Activated CD8-positive, alpha-beta T cell treated with anti-CD3 and anti-CD28 coated beads for 36 hours (primary cell): ENCODE measurements at regions not wholly inside any gene's neighbourhood (a gene's known extent, or its start where the extent isn't known, plus 50 kb on each side); places are given as distances from the start of the nearest gene placed in this dataset.

Experiments
- ATAC-seq: fragments of 200-7000 bp; cut with Tn5 transposase; one replicate; pipeline ENCODE4 v1.10.0; 2021; ENCODE audit warnings: mild to moderate bottlenecking, moderate library complexity
- CTCF ChIA-PET: fragments of 350-600 bp; sonication (Branson Sonifier 250); formaldehyde crosslinking; loops from one replicate; lab custom pipeline; 2021; ENCODE audit warnings: antibody characterized with exemption; lab: Charles Lee
- POLR2A ChIA-PET: fragments of 350-600 bp; sonication (Branson Sonifier 250); formaldehyde crosslinking; loops from one replicate; lab custom pipeline; 2021; ENCODE audit warnings: antibody characterized with exemption; lab: Charles Lee
- DNase-seq: peaks from one replicate; pipeline ENCODE4 v3.0.0-alpha.2; 2020
- H3K27ac Mint-ChIP-seq: one replicate; pipeline ENCODE4 v1.8.0; 2021; ENCODE audit warnings: mild to moderate bottlenecking, mixed read lengths
- H3K27me3 Mint-ChIP-seq: one replicate; pipeline ENCODE4 v1.8.0; 2021; ENCODE audit warnings: mixed read lengths
- H3K36me3 Mint-ChIP-seq: one replicate; pipeline ENCODE4 v1.8.0; 2021; ENCODE audit warnings: low read depth, mixed read lengths
- H3K4me1 Mint-ChIP-seq: one replicate; pipeline ENCODE4 v1.8.0; 2021; ENCODE audit warnings: low read depth, mixed read lengths
- H3K4me3 Mint-ChIP-seq: one replicate; pipeline ENCODE4 v1.8.0; 2021; ENCODE audit warnings: mild to moderate bottlenecking, moderate library complexity, mixed read lengths
- H3K9me3 Mint-ChIP-seq: one replicate; pipeline ENCODE4 v1.8.0; 2021; ENCODE audit warnings: mixed read lengths
- intact Hi-C: fragments of 100-400 bp; cut with micrococcal nuclease; formaldehyde crosslinking; loops from one replicate; pipeline ENCODE4 v1.10.0; 2022
- TF ChIP-seq, protein P1 (sequence below): fragments of 200-600 bp; IDR thresholded peaks from one replicate; pipeline ENCODE4 v1.8.0; 2022; ENCODE audit warnings: antibody characterized with exemption, mild to moderate bottlenecking

- peaks cover 3% of the 10 kb centered on the region for H3K9me3 Mint-ChIP-seq
- TF ChIP-seq, protein P1, sequence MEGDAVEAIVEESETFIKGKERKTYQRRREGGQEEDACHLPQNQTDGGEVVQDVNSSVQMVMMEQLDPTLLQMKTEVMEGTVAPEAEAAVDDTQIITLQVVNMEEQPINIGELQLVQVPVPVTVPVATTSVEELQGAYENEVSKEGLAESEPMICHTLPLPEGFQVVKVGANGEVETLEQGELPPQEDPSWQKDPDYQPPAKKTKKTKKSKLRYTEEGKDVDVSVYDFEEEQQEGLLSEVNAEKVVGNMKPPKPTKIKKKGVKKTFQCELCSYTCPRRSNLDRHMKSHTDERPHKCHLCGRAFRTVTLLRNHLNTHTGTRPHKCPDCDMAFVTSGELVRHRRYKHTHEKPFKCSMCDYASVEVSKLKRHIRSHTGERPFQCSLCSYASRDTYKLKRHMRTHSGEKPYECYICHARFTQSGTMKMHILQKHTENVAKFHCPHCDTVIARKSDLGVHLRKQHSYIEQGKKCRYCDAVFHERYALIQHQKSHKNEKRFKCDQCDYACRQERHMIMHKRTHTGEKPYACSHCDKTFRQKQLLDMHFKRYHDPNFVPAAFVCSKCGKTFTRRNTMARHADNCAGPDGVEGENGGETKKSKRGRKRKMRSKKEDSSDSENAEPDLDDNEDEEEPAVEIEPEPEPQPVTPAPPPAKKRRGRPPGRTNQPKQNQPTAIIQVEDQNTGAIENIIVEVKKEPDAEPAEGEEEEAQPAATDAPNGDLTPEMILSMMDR: no peak
- intact Hi-C loops: no loop called here
- ChIA-PET POLR2A (no interaction called here), CTCF (no interaction called here)
- H3K4me1 Mint-ChIP-seq: no peaks in the 10 kb centered on the region
- H3K27ac Mint-ChIP-seq: no peak overlapping the region
- no peak overlapping the region for H3K4me3 Mint-ChIP-seq
- DNase-seq: no peak
- no peak for ATAC-seq
- no peaks in the 10 kb centered on the region for H3K27me3 Mint-ChIP-seq
- no peaks in the 10 kb centered on the region for H3K36me3 Mint-ChIP-seq
Observed at GRCh38 chr5:3034881-3035280, 283.4 kb upstream of the IRX2 start.

DNA sequence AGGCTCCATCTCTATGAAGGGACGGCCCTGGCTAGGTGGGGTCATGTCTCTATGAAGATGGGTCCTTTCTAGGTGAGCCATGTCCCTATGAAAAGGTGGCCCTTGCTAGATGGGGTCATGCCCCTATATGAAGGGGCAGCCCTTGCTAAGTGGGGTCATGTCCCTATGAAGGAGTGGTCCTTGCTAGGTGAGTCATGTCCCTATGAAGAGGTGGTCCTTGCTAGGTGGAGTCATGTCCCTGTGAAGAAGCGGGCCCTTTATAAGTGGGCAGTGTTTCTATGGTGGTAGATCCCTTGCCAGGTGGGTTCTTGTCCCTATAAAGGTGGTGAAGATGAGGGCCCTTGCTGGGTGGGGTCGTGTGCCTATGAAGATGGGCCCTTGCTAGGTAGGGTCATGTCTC lies 283.0 kb upstream of the IRX2 start:
- no peak for ATAC-seq
- intact Hi-C loops: no loop called here
- POLR2A ChIA-PET: no interaction called here
- no peaks in the 10 kb centered on the region for H3K4me1 Mint-ChIP-seq
- H3K36me3 Mint-ChIP-seq: no peaks in the 10 kb centered on the region
- H3K9me3 Mint-ChIP-seq: peaks cover 3% of the 10 kb centered on the region
- H3K27ac Mint-ChIP-seq: no peak overlapping the region
- no peak overlapping the region for H3K4me3 Mint-ChIP-seq
- no peaks in the 10 kb centered on the region for H3K27me3 Mint-ChIP-seq
- TF ChIP-seq, protein P1: no peak
- DNase-seq: no peak
- CTCF ChIA-PET: no interaction called here

- CTCF ChIA-PET: no interaction called here
- no peaks in the 10 kb centered on the region for H3K27me3 Mint-ChIP-seq
- peaks cover 3% of the 10 kb centered on the region for H3K9me3 Mint-ChIP-seq
- no peak overlapping the region for H3K4me3 Mint-ChIP-seq
- intact Hi-C loops: no loop called here
- ATAC-seq (no peak), DNase-seq (no peak)
- POLR2A ChIA-PET: no interaction called here
- TF ChIP-seq, protein P1: no peak
- H3K4me1 Mint-ChIP-seq: no peaks in the 10 kb centered on the region
- no peak overlapping the region for H3K27ac Mint-ChIP-seq
- H3K36me3 Mint-ChIP-seq: no peaks in the 10 kb centered on the region
Observed at GRCh38 chr5:3033033-3033755, 281.7 kb upstream of the IRX2 start.

DNA sequence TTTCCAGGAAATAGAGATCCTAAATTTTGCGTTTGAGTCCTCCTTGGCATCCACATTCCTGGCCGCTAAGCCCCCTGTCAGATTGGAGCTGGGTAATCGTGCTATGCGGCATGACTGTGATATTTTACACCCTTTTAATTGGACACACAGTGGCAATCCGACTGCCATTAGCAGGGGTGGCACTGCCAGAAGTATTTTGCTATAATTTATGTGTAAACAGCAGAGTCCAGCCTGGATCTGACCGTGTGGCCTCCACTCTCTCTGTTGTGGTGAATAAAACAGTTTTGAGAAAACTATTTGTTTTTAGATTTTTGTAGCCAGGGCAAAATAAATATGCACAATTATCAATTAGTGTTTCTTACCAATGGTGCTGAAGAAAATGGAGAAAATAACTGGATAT lies 281.0 kb upstream of the IRX2 start:
- ChIA-PET CTCF (no interaction called here), POLR2A (no interaction called here)
- Mint-ChIP-seq H3K27ac (no peak overlapping the region), H3K9me3 (peaks cover 3% of the 10 kb centered on the region), H3K36me3 (no peaks in the 10 kb centered on the region), H3K27me3 (no peaks in the 10 kb centered on the region), H3K4me1 (no peaks in the 10 kb centered on the region), H3K4me3 (no peak overlapping the region)
- intact Hi-C loops: no loop called here
- DNase-seq: no peak
- TF ChIP-seq, protein P1: no peak
- ATAC-seq: no peak

- peaks cover 3% of the 10 kb centered on the region for H3K9me3 Mint-ChIP-seq
- ChIA-PET CTCF (no interaction called here), POLR2A (no interaction called here)
- H3K4me1 Mint-ChIP-seq: no peaks in the 10 kb centered on the region
- intact Hi-C loops: no loop called here
- no peaks in the 10 kb centered on the region for H3K36me3 Mint-ChIP-seq
- H3K27ac Mint-ChIP-seq: no peak overlapping the region
- no peak overlapping the region for H3K4me3 Mint-ChIP-seq
- TF ChIP-seq, protein P1: no peak
- DNase-seq: no peak
- no peaks in the 10 kb centered on the region for H3K27me3 Mint-ChIP-seq
- ATAC-seq: no peak
Observed at GRCh38 chr5:3031733-3032378, 280.4 kb upstream of the IRX2 start.
